ENCODE measurements at regions not wholly inside any gene's neighbourhood (a gene's known extent, or its start where the extent isn't known, plus 50 kb on each side); places are given as distances from the start of the nearest gene placed in this dataset.

DNA sequence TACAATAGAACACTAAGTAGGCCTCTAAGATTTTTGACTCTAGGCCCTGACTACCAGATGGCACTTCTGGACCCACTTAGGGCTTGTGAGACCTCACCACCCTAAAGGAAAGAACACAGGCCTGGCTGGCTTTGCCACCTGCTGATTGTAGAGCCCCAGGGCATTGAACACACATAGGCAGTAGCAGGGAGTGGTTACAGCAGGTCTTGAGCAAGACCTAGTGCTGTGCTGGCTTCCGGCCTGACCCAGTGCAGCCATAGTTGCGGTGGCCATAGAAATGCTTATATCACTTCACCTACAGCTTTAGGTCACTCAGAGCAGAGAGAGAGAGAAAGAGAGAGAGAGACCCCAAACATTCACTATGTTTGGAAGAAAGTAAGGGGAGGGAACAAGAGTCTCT lies 223.2 kb downstream of the LRATD1 start:
- TF ChIP-seq, protein P1, sequence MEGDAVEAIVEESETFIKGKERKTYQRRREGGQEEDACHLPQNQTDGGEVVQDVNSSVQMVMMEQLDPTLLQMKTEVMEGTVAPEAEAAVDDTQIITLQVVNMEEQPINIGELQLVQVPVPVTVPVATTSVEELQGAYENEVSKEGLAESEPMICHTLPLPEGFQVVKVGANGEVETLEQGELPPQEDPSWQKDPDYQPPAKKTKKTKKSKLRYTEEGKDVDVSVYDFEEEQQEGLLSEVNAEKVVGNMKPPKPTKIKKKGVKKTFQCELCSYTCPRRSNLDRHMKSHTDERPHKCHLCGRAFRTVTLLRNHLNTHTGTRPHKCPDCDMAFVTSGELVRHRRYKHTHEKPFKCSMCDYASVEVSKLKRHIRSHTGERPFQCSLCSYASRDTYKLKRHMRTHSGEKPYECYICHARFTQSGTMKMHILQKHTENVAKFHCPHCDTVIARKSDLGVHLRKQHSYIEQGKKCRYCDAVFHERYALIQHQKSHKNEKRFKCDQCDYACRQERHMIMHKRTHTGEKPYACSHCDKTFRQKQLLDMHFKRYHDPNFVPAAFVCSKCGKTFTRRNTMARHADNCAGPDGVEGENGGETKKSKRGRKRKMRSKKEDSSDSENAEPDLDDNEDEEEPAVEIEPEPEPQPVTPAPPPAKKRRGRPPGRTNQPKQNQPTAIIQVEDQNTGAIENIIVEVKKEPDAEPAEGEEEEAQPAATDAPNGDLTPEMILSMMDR (IDR thresholded peaks at IDR 0.05; ENCODE audit: partially characterized antibody, unreplicated experiment) = no peak
- no peaks in the 10 kb centered on the region for H3K4me1 Mint-ChIP-seq (ENCODE audit: low read depth, unreplicated experiment)
- peaks cover 9% of the 10 kb centered on the region for H3K36me3 Mint-ChIP-seq (ENCODE audit: unreplicated experiment)
- no peak for DNase-seq
- H3K9me3 Mint-ChIP-seq (ENCODE audit: unreplicated experiment) = peaks cover 6% of the 10 kb centered on the region
- no peaks in the 10 kb centered on the region for H3K27me3 Mint-ChIP-seq (ENCODE audit: unreplicated experiment)
- no peak overlapping the region for H3K27ac Mint-ChIP-seq (ENCODE audit: unreplicated experiment)
- no peak overlapping the region for H3K4me3 Mint-ChIP-seq (ENCODE audit: unreplicated experiment)

DNA sequence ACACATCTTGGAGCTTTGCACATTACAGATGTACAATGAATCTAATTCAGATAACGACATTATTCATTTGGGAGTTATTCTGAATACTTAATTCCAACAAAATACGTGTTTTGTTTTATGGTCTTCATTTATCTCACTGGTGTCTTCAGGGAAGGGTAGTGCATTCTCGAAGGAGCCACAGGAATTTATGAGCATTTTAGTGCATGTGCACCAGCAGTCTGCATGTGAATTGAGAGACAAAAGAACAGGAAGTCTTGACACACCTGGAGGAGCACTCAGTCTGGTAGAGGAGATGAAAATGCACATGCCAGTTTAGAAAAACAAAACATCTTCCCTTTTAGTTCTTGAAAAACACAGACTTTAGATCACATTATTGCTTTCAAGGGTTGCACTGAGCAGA lies 228.7 kb downstream of the LRATD1 start:
- no peaks in the 10 kb centered on the region for H3K4me1 Mint-ChIP-seq (ENCODE audit: low read depth, unreplicated experiment)
- peaks cover 2% of the 10 kb centered on the region for H3K27me3 Mint-ChIP-seq (ENCODE audit: unreplicated experiment)
- H3K4me3 Mint-ChIP-seq (ENCODE audit: unreplicated experiment) = no peak overlapping the region
- peaks cover 9% of the 10 kb centered on the region for H3K36me3 Mint-ChIP-seq (ENCODE audit: unreplicated experiment)
- TF ChIP-seq, protein P1 (IDR thresholded peaks at IDR 0.05; ENCODE audit: partially characterized antibody, unreplicated experiment) = no peak
- no peak for DNase-seq
- H3K27ac Mint-ChIP-seq (ENCODE audit: unreplicated experiment) = no peak overlapping the region
- peaks cover 2% of the 10 kb centered on the region for H3K9me3 Mint-ChIP-seq (ENCODE audit: unreplicated experiment)

DNA sequence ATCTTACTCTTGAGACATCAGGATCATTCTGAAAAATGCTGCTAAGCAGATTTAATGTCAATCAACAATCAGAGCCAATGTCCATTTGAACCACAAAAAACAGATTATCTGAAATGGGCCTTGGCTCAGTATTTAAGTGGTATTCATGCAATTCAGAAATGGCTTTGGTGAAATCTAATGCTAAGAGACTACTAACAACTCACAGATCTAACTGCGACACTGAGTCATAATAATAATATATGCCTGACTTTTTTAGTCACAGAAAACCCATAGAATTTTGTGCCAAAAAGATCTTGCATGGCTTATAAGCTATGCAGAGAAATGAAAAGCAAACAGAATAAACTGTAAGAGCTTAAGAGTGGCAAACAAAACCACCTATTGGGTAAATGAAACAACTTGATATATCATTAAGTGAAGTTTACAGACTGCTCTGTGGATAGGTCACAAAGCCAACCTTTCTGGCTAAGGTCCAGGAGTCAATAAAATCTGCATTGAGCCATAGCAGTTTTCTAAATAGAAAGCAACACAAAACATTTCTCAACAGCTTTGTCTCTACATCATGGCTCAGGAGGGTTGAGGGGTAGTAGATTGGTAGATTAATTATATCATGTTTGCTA lies 234.3 kb downstream of the LRATD1 start:
- H3K4me3 Mint-ChIP-seq (ENCODE audit: unreplicated experiment) = no peak overlapping the region
- DNase-seq = no peak
- TF ChIP-seq, protein P1 (IDR thresholded peaks at IDR 0.05; ENCODE audit: partially characterized antibody, unreplicated experiment) = no peak

DNA sequence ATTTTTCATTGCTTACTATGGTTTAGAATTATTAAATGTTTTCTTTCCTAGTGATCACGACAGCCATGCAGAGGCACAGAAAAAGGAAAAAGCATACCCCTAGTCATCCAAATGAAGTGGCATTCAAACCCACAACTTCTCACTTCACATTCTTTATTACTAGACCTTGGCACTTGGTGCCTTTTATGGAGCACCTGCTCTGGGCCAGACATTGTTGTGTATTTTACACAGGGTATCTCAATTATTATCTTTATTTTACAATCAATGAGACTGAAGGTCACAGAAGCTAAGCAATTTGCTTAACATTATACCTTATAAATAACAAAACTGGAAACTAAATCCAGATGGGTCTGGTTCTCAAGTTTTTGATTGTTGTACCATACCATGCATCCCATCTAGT lies 235.3 kb downstream of the LRATD1 start:
- DNase-seq = no peak
- H3K4me1 Mint-ChIP-seq (ENCODE audit: low read depth, unreplicated experiment) = no peaks in the 10 kb centered on the region
- H3K27ac Mint-ChIP-seq (ENCODE audit: unreplicated experiment) = no peak overlapping the region
- H3K4me3 Mint-ChIP-seq (ENCODE audit: unreplicated experiment) = no peak overlapping the region
- no peaks in the 10 kb centered on the region for H3K36me3 Mint-ChIP-seq (ENCODE audit: unreplicated experiment)
- H3K9me3 Mint-ChIP-seq (ENCODE audit: unreplicated experiment) = peaks cover 3% of the 10 kb centered on the region
- no peaks in the 10 kb centered on the region for H3K27me3 Mint-ChIP-seq (ENCODE audit: unreplicated experiment)
- TF ChIP-seq, protein P1 (IDR thresholded peaks at IDR 0.05; ENCODE audit: partially characterized antibody, unreplicated experiment) = no peak

More for the DNA sequence above, 234.3 kb downstream of the LRATD1 start:
- H3K9me3 Mint-ChIP-seq (ENCODE audit: unreplicated experiment) = peaks cover 3% of the 10 kb centered on the region
- H3K27me3 Mint-ChIP-seq (ENCODE audit: unreplicated experiment) = peaks cover under 1% of the 10 kb centered on the region
- no peaks in the 10 kb centered on the region for H3K36me3 Mint-ChIP-seq (ENCODE audit: unreplicated experiment)
- H3K4me1 Mint-ChIP-seq (ENCODE audit: low read depth, unreplicated experiment) = no peaks in the 10 kb centered on the region
- H3K27ac Mint-ChIP-seq (ENCODE audit: unreplicated experiment) = no peak overlapping the region

DNA sequence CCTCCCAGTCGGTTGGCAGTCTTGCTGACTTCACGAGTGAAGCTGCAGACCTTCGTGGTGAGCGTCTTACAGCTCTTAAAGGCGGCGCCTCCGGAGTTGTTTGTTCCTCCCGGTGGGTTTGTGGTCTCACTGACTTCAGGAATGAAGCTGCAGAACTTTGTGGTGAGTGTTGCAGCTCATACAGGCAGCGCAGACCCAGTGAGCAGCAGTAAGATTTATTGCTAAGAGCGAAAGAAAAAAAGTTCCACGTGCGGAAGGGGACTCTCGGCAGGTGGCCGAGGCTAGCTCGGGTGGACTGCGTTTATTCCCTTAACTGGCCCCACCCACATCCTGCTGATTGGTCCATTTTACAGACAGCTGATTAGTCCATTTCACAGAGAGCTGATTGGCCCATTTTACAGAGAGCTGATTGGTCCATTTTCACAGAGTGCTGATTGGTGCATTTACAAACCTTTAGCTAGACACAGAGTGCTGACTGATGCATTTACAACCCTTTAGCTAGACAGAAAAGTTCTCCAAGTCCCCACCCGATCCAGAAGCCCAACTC lies 240.3 kb downstream of the LRATD1 start:
- Mint-ChIP-seq H3K27ac (ENCODE audit: unreplicated experiment) (no peak overlapping the region), H3K27me3 (ENCODE audit: unreplicated experiment) (no peaks in the 10 kb centered on the region), H3K9me3 (ENCODE audit: unreplicated experiment) (peaks cover 3% of the 10 kb centered on the region), H3K36me3 (ENCODE audit: unreplicated experiment) (no peaks in the 10 kb centered on the region), H3K4me3 (ENCODE audit: unreplicated experiment) (no peak overlapping the region), H3K4me1 (ENCODE audit: low read depth, unreplicated experiment) (no peaks in the 10 kb centered on the region)
- DNase-seq = no peak
- TF ChIP-seq, protein P1 (IDR thresholded peaks at IDR 0.05; ENCODE audit: partially characterized antibody, unreplicated experiment) = no peak
